SK-N-SH (cell line): ENCODE measurements at regions not wholly inside any gene's neighbourhood (a gene's known extent, or its start where the extent isn't known, plus 50 kb on each side); places are given as distances from the start of the nearest gene placed in this dataset.

Experiments
- CTCF ChIA-PET: fragments of 300-600, 350-600 bp; formaldehyde crosslinking; extraction: SDS; loops from one replicate; lab custom pipeline; 2021; lab: Yijun Ruan, JAX
- POLR2A ChIA-PET: fragments of 350-600 bp; sonication (Branson Sonifier 250); formaldehyde crosslinking; extraction: SDS; loops from one replicate; lab custom pipeline; 2020; ENCODE audit warnings: antibody characterized with exemption, inconsistent platforms; lab: Yijun Ruan, JAX
- DNase-seq: peaks from one replicate; pipeline ENCODE4 v3.0.0; 2012
- H2AFZ ChIP-seq: fragments of 200-600 bp; sonication (generic); 2 replicates; pipeline ENCODE4 v1.8.1; 2016; ENCODE audit warnings: antibody characterized with exemption, mild to moderate bottlenecking, low read depth
- H3F3A ChIP-seq: fragments of 200-600 bp; sonication (generic); replicated peaks from 2 replicates; pipeline ENCODE3; 2016; ENCODE audit warnings: antibody characterized with exemption, mild to moderate bottlenecking; ENCODE audit not compliant: insufficient read depth
- H3K27ac ChIP-seq, 2 experiments: fragments of 200-500 bp in 1 of 2; fragments of 200-600 bp in 1 of 2; sonication (Bioruptor generic) in 1 of 2; sonication (generic), shearing (Covaris generic) in 1 of 2; 2 replicates each; pipeline versions ENCODE4 v1.5.1 to v1.6.1; 2014 to 2016; ENCODE audit warnings: low read depth in 2 of 2, inconsistent platforms in 1 of 2, low read length in 1 of 2, mild to moderate bottlenecking in 1 of 2, mixed read lengths in 1 of 2
- H3K27me3 ChIP-seq: fragments of 200-600 bp; sonication (generic), shearing (Covaris generic); 2 replicates; pipeline ENCODE4 v1.6.1; 2016; ENCODE audit warnings: mixed run types; ENCODE audit not compliant: insufficient read depth
- H3K36me3 ChIP-seq, 2 experiments: fragments of 200-500 bp in 1 of 2; fragments of 200-600 bp in 1 of 2; sonication (Bioruptor generic) in 1 of 2; sonication (generic) in 1 of 2; replicated peaks in 1 of 2; 2 replicates each; pipeline versions ENCODE3 to v1.5.1; 2014 to 2016; ENCODE audit warnings: low read length in 1 of 2, mild to moderate bottlenecking in 1 of 2; ENCODE audit not compliant: insufficient read depth in 2 of 2, control insufficient read depth in 1 of 2
- H3K4me1 ChIP-seq, 2 experiments: fragments of 200-500 bp in 1 of 2; fragments of 200-600 bp in 1 of 2; sonication (Bioruptor generic) in 1 of 2; sonication (generic), shearing (Covaris generic) in 1 of 2; 2 replicates each; pipeline versions ENCODE4 v1.5.1 to v1.6.1; 2014 to 2016; ENCODE audit warnings: low read depth in 1 of 2, low read length in 1 of 2, mixed run types in 1 of 2; ENCODE audit not compliant: insufficient read depth in 2 of 2, control insufficient read depth in 1 of 2
- H3K4me2 ChIP-seq: fragments of 200-600 bp; sonication (generic), shearing (Covaris generic); 2 replicates; pipeline ENCODE4 v1.6.1; 2017; ENCODE audit warnings: mixed run types
- H3K4me3 ChIP-seq, 2 experiments: fragments of 200-500 bp in 1 of 2; fragments of 200-600 bp in 1 of 2; sonication (Bioruptor generic) in 1 of 2; sonication (generic), shearing (Covaris generic) in 1 of 2; 2 replicates each; pipeline versions ENCODE4 v1.5.1 to v1.8.1; 2014 to 2016; ENCODE audit warnings: low read depth in 2 of 2, inconsistent platforms in 1 of 2, low read length in 1 of 2, mild to moderate bottlenecking in 1 of 2, mixed read lengths in 1 of 2, moderate library complexity in 1 of 2
- H3K79me2 ChIP-seq: fragments of 200-600 bp; sonication (generic); 2 replicates; pipeline ENCODE4 v1.8.1; 2017; ENCODE audit warnings: mild to moderate bottlenecking; ENCODE audit not compliant: insufficient read depth
- H3K9ac ChIP-seq: fragments of 200-600 bp; sonication (generic); 2 replicates; pipeline ENCODE4 v1.6.1; 2017; ENCODE audit warnings: mixed run types
- H3K9me2 ChIP-seq: fragments of 200-600 bp; sonication (generic); 2 replicates; pipeline ENCODE4 v1.6.1; 2017; ENCODE audit warnings: mixed run types
- H3K9me3 ChIP-seq: fragments of 200-600 bp; sonication (generic); 2 replicates; pipeline ENCODE4 v1.6.1; 2017; ENCODE audit warnings: mixed run types, mild to moderate bottlenecking, moderate library complexity
- H4K20me1 ChIP-seq: fragments of 200-600 bp; sonication (generic); 2 replicates; pipeline ENCODE4 v1.6.1; 2017; ENCODE audit warnings: mild to moderate bottlenecking, mixed run types; ENCODE audit not compliant: insufficient read depth
- EZH2phosphoT487 ChIP-seq: fragments of 200-600 bp; sonication (generic); IDR thresholded peaks from 2 replicates; pipeline ENCODE4 v1.6.1; 2017; ENCODE audit warnings: low read depth, mixed run types, mild to moderate bottlenecking, antibody characterized with exemption, moderate library complexity, borderline replicate concordance
- FOSL2 ChIP-seq: IDR thresholded peaks from 2 replicates; pipeline ENCODE4 v1.4.0; 2012; ENCODE audit warnings: low read depth, mild to moderate bottlenecking, moderate library complexity, borderline replicate concordance
- FOXJ3 ChIP-seq: sonication (generic); formaldehyde crosslinking; IDR thresholded peaks from 2 replicates; pipeline ENCODE4 v1.5.1; 2020; ENCODE audit warnings: mild to moderate bottlenecking, missing genetic modification reagents
- JUND ChIP-seq: IDR thresholded peaks from 2 replicates; pipeline ENCODE4 v1.4.0; 2012
- MEF2A ChIP-seq: IDR thresholded peaks from 2 replicates; pipeline ENCODE4 v1.4.0; 2012; ENCODE audit warnings: low read depth, borderline replicate concordance
- MXI1 ChIP-seq: IDR thresholded peaks from 2 replicates; pipeline ENCODE4 v1.6.1; 2012; ENCODE audit warnings: mild to moderate bottlenecking, low read depth, low read length, improper control_type of control experiment
- RAD21 ChIP-seq: IDR thresholded peaks from 2 replicates; pipeline ENCODE4 v1.6.1; 2012; ENCODE audit warnings: mild to moderate bottlenecking, low read length
- SIN3A ChIP-seq: IDR thresholded peaks from 2 replicates; pipeline ENCODE4 v1.6.1; 2012; ENCODE audit warnings: low read depth, mild to moderate bottlenecking, low read length, moderate library complexity, borderline replicate concordance
- WGBS: methylation state at CpG from one replicate; pipeline ENCODE4 v1.1.6; 2017; ENCODE audit warnings: low lambda C conversion rate; 5-methylcytosine and 5-hydroxymethylcytosine counted together
- TF ChIP-seq, protein P1 (sequence below): fragments of 150-350 bp; IDR thresholded peaks from 2 replicates; pipeline ENCODE4 v1.6.1; 2016; ENCODE audit warnings: mild to moderate bottlenecking, low read depth, low read length
- TF ChIP-seq, protein P2 (sequence below): fragments of 200-600 bp; sonication (generic); IDR thresholded peaks from 2 replicates; pipeline ENCODE4 v1.6.1; 2017; ENCODE audit warnings: antibody characterized with exemption, mild to moderate bottlenecking, moderate library complexity

DNA sequence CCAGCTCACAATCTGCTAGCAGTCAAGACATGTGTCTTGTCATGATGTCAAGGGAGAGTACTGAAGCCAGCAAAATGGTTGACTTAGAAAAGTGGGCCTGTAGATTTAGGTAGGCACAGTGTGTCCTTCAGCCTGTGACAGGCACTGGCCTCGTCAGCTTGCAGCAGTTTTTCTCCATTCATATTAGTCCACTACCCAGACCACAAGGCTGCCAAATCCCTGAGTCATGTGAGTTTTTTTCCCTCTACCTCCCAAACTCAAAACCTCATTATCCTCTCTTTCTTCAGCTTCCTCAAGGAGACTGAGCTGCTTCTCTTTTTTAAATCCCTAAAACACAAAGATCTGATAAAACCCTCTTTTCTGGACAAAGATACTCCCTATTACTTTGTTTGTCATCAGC lies 102.6 kb upstream of the HS3ST3A1 start:
- Histone ChIP-seq H3K27me3 (no peaks in the 10 kb centered on the region; the same call in 1 of the 2 replicates), H3K9me2 (no peaks in the 10 kb centered on the region), H2AFZ (peak overlapping the region; percentile 60), H3F3A (no peaks in the 10 kb centered on the region), H3K9ac (no peak overlapping the region), H3K27ac (no peak overlapping the region), H3K79me2 (no peaks in the 10 kb centered on the region), H3K9me3 (no peaks in the 10 kb centered on the region), H3K4me3 (no peak overlapping the region), H4K20me1 (no peaks in the 10 kb centered on the region), H3K36me3 (no peaks in the 10 kb centered on the region), H3K4me2 (no peak overlapping the region), H3K4me1 (no peaks in the 10 kb centered on the region)
- TF ChIP-seq JUND: 0 out of 2 replicates have a peak, but pooled peaks have one; percentile 12
- no peak for TF ChIP-seq SIN3A
- no peak for TF ChIP-seq FOXJ3 (CRISPR knock-in tag)
- TF ChIP-seq, protein P1, sequence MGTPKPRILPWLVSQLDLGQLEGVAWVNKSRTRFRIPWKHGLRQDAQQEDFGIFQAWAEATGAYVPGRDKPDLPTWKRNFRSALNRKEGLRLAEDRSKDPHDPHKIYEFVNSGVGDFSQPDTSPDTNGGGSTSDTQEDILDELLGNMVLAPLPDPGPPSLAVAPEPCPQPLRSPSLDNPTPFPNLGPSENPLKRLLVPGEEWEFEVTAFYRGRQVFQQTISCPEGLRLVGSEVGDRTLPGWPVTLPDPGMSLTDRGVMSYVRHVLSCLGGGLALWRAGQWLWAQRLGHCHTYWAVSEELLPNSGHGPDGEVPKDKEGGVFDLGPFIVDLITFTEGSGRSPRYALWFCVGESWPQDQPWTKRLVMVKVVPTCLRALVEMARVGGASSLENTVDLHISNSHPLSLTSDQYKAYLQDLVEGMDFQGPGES: no peak
- no peak for TF ChIP-seq EZH2phosphoT487
- TF ChIP-seq, protein P2, sequence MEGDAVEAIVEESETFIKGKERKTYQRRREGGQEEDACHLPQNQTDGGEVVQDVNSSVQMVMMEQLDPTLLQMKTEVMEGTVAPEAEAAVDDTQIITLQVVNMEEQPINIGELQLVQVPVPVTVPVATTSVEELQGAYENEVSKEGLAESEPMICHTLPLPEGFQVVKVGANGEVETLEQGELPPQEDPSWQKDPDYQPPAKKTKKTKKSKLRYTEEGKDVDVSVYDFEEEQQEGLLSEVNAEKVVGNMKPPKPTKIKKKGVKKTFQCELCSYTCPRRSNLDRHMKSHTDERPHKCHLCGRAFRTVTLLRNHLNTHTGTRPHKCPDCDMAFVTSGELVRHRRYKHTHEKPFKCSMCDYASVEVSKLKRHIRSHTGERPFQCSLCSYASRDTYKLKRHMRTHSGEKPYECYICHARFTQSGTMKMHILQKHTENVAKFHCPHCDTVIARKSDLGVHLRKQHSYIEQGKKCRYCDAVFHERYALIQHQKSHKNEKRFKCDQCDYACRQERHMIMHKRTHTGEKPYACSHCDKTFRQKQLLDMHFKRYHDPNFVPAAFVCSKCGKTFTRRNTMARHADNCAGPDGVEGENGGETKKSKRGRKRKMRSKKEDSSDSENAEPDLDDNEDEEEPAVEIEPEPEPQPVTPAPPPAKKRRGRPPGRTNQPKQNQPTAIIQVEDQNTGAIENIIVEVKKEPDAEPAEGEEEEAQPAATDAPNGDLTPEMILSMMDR: no peak
- no peak for TF ChIP-seq RAD21
- TF ChIP-seq MEF2A: no peak
- peak; percentile 14; the same call in 1 of the 2 replicates for TF ChIP-seq FOSL2
- 0% methylated on average over 1 of the region's 1 CpG for WGBS
- CTCF ChIA-PET: interaction anchor here (0.7 to 0.9 kb wide), 2 partner anchors 10 to 26 kb away, joined by 3 to 5 read pairs; no protein-coding TSS in a partner anchor
- DNase-seq: no peak
- POLR2A ChIA-PET: no interaction called here

DNA sequence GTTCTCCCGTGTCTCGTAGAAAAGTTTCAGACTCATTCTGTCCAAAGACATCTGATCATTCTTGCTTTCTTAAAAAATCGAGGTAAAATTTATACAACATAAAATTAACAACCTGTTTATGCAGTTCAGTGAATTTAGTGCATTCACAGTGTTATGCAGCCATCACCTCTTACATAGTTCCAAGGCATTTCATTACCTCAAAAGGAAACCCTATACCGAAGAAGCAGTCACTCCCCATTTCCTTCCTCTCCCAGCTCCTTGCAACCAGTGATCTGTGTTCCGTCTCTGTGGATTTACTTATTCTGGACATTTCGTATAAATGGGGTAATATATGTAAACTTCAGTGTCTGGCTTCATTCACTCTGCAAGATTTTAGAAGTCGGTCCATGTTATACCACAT lies 103.5 kb upstream of the HS3ST3A1 start:
- no peak for DNase-seq
- no peak overlapping the region for H2AFZ ChIP-seq
- no peaks in the 10 kb centered on the region; the same call in 1 of the 2 replicates for H3K27me3 ChIP-seq
- no peak overlapping the region for H3K4me3 ChIP-seq
- no peak for TF ChIP-seq MXI1
- TF ChIP-seq FOXJ3 (CRISPR knock-in tag): no peak
- H3F3A ChIP-seq: no peaks in the 10 kb centered on the region
- POLR2A ChIA-PET: no interaction called here
- no peak overlapping the region for H3K9ac ChIP-seq
- no peaks in the 10 kb centered on the region for H3K4me1 ChIP-seq
- H3K9me2 ChIP-seq: no peaks in the 10 kb centered on the region
- no peak overlapping the region for H3K27ac ChIP-seq
- WGBS: 20% methylated on average over 7 of the region's 7 CpGs
- no peaks in the 10 kb centered on the region for H4K20me1 ChIP-seq
- CTCF ChIA-PET: interaction anchor here (0.6 kb wide), 2 partner anchors 434 to 611 kb away, joined by 3 read pairs; no protein-coding TSS in a partner anchor
- H3K36me3 ChIP-seq: no peaks in the 10 kb centered on the region
- H3K4me2 ChIP-seq: no peak overlapping the region
- H3K79me2 ChIP-seq: no peaks in the 10 kb centered on the region
- no peaks in the 10 kb centered on the region for H3K9me3 ChIP-seq
